SK-N-SH (cell line): ENCODE measurements at regions not wholly inside any gene's neighbourhood (a gene's known extent, or its start where the extent isn't known, plus 50 kb on each side); places are given as distances from the start of the nearest gene placed in this dataset.

ENCODE experiments used
- CTCF ChIA-PET: fragments of 300-600, 350-600 bp; formaldehyde crosslinking; extraction: SDS; loops from one replicate; lab custom pipeline; 2021; lab: Yijun Ruan, JAX
- POLR2A ChIA-PET: fragments of 350-600 bp; sonication (Branson Sonifier 250); formaldehyde crosslinking; extraction: SDS; loops from one replicate; lab custom pipeline; 2020; ENCODE audit warnings: antibody characterized with exemption, inconsistent platforms; lab: Yijun Ruan, JAX
- DNase-seq: peaks from one replicate; pipeline ENCODE4 v3.0.0; 2012
- H2AFZ ChIP-seq: fragments of 200-600 bp; sonication (generic); 2 replicates; pipeline ENCODE4 v1.8.1; 2016; ENCODE audit warnings: antibody characterized with exemption, mild to moderate bottlenecking, low read depth
- H3F3A ChIP-seq: fragments of 200-600 bp; sonication (generic); replicated peaks from 2 replicates; pipeline ENCODE3; 2016; ENCODE audit warnings: antibody characterized with exemption, mild to moderate bottlenecking; ENCODE audit not compliant: insufficient read depth
- H3K27ac ChIP-seq, 2 experiments: fragments of 200-500 bp in 1 of 2; fragments of 200-600 bp in 1 of 2; sonication (Bioruptor generic) in 1 of 2; sonication (generic), shearing (Covaris generic) in 1 of 2; 2 replicates each; pipeline versions ENCODE4 v1.5.1 to v1.6.1; 2014 to 2016; ENCODE audit warnings: low read depth in 2 of 2, inconsistent platforms in 1 of 2, low read length in 1 of 2, mild to moderate bottlenecking in 1 of 2, mixed read lengths in 1 of 2
- H3K27me3 ChIP-seq: fragments of 200-600 bp; sonication (generic), shearing (Covaris generic); 2 replicates; pipeline ENCODE4 v1.6.1; 2016; ENCODE audit warnings: mixed run types; ENCODE audit not compliant: insufficient read depth
- H3K36me3 ChIP-seq, 2 experiments: fragments of 200-500 bp in 1 of 2; fragments of 200-600 bp in 1 of 2; sonication (Bioruptor generic) in 1 of 2; sonication (generic) in 1 of 2; replicated peaks in 1 of 2; 2 replicates each; pipeline versions ENCODE3 to v1.5.1; 2014 to 2016; ENCODE audit warnings: low read length in 1 of 2, mild to moderate bottlenecking in 1 of 2; ENCODE audit not compliant: insufficient read depth in 2 of 2, control insufficient read depth in 1 of 2
- H3K4me1 ChIP-seq, 2 experiments: fragments of 200-500 bp in 1 of 2; fragments of 200-600 bp in 1 of 2; sonication (Bioruptor generic) in 1 of 2; sonication (generic), shearing (Covaris generic) in 1 of 2; 2 replicates each; pipeline versions ENCODE4 v1.5.1 to v1.6.1; 2014 to 2016; ENCODE audit warnings: low read depth in 1 of 2, low read length in 1 of 2, mixed run types in 1 of 2; ENCODE audit not compliant: insufficient read depth in 2 of 2, control insufficient read depth in 1 of 2
- H3K4me2 ChIP-seq: fragments of 200-600 bp; sonication (generic), shearing (Covaris generic); 2 replicates; pipeline ENCODE4 v1.6.1; 2017; ENCODE audit warnings: mixed run types
- H3K4me3 ChIP-seq, 2 experiments: fragments of 200-500 bp in 1 of 2; fragments of 200-600 bp in 1 of 2; sonication (Bioruptor generic) in 1 of 2; sonication (generic), shearing (Covaris generic) in 1 of 2; 2 replicates each; pipeline versions ENCODE4 v1.5.1 to v1.8.1; 2014 to 2016; ENCODE audit warnings: low read depth in 2 of 2, inconsistent platforms in 1 of 2, low read length in 1 of 2, mild to moderate bottlenecking in 1 of 2, mixed read lengths in 1 of 2, moderate library complexity in 1 of 2
- H3K79me2 ChIP-seq: fragments of 200-600 bp; sonication (generic); 2 replicates; pipeline ENCODE4 v1.8.1; 2017; ENCODE audit warnings: mild to moderate bottlenecking; ENCODE audit not compliant: insufficient read depth
- H3K9ac ChIP-seq: fragments of 200-600 bp; sonication (generic); 2 replicates; pipeline ENCODE4 v1.6.1; 2017; ENCODE audit warnings: mixed run types
- H3K9me2 ChIP-seq: fragments of 200-600 bp; sonication (generic); 2 replicates; pipeline ENCODE4 v1.6.1; 2017; ENCODE audit warnings: mixed run types
- H3K9me3 ChIP-seq: fragments of 200-600 bp; sonication (generic); 2 replicates; pipeline ENCODE4 v1.6.1; 2017; ENCODE audit warnings: mixed run types, mild to moderate bottlenecking, moderate library complexity
- H4K20me1 ChIP-seq: fragments of 200-600 bp; sonication (generic); 2 replicates; pipeline ENCODE4 v1.6.1; 2017; ENCODE audit warnings: mild to moderate bottlenecking, mixed run types; ENCODE audit not compliant: insufficient read depth
- CHD2 ChIP-seq: fragments of 150-350 bp; IDR thresholded peaks from 2 replicates; pipeline ENCODE4 v1.6.1; 2018; ENCODE audit warnings: low read length; ENCODE audit not compliant: partially characterized antibody
- CTCF ChIP-seq: fragments of 200-600 bp; sonication (generic); IDR thresholded peaks from 2 replicates; pipeline ENCODE4 v1.6.1; 2017; ENCODE audit warnings: antibody characterized with exemption, mild to moderate bottlenecking, moderate library complexity
- ELF1 ChIP-seq: IDR thresholded peaks from 2 replicates; pipeline ENCODE4 v1.4.0; 2012
- EZH2phosphoT487 ChIP-seq: fragments of 200-600 bp; sonication (generic); IDR thresholded peaks from 2 replicates; pipeline ENCODE4 v1.6.1; 2017; ENCODE audit warnings: low read depth, mixed run types, mild to moderate bottlenecking, antibody characterized with exemption, moderate library complexity, borderline replicate concordance
- FOSL2 ChIP-seq: IDR thresholded peaks from 2 replicates; pipeline ENCODE4 v1.4.0; 2012; ENCODE audit warnings: low read depth, mild to moderate bottlenecking, moderate library complexity, borderline replicate concordance
- IRF3 ChIP-seq: fragments of 150-350 bp; IDR thresholded peaks from 2 replicates; pipeline ENCODE4 v1.6.1; 2016; ENCODE audit warnings: mild to moderate bottlenecking, low read depth, low read length
- JUND ChIP-seq: IDR thresholded peaks from 2 replicates; pipeline ENCODE4 v1.4.0; 2012
- MEF2A ChIP-seq: IDR thresholded peaks from 2 replicates; pipeline ENCODE4 v1.4.0; 2012; ENCODE audit warnings: low read depth, borderline replicate concordance
- NFIC ChIP-seq: IDR thresholded peaks from 2 replicates; pipeline ENCODE4 v1.4.0; 2012; ENCODE audit warnings: borderline replicate concordance
- PBX3 ChIP-seq: IDR thresholded peaks from 2 replicates; pipeline ENCODE4; 2012
- RCOR1 ChIP-seq: fragments of 150-350 bp; IDR thresholded peaks from 2 replicates; pipeline ENCODE4 v1.6.1; 2017; ENCODE audit warnings: antibody characterized with exemption, low read length
- SIN3A ChIP-seq: IDR thresholded peaks from 2 replicates; pipeline ENCODE4 v1.6.1; 2012; ENCODE audit warnings: low read depth, mild to moderate bottlenecking, low read length, moderate library complexity, borderline replicate concordance
- USF1 ChIP-seq: IDR thresholded peaks from 2 replicates; pipeline ENCODE4 v1.4.0; 2012; ENCODE audit warnings: low read depth, borderline replicate concordance
- YY1 ChIP-seq: IDR thresholded peaks from 2 replicates; pipeline ENCODE4 v1.4.0; 2012; ENCODE audit warnings: low read depth, mild to moderate bottlenecking
- ZBTB33 ChIP-seq: IDR thresholded peaks from 2 replicates; pipeline ENCODE4 v1.4.0; 2012; ENCODE audit warnings: low read depth, borderline replicate concordance
- whole genome bisulfite sequencing: methylation state at CpG from one replicate; pipeline ENCODE4 v1.1.6; 2017; ENCODE audit warnings: low lambda C conversion rate; 5-methylcytosine and 5-hydroxymethylcytosine counted together

GRCh38 chr3:177300842-177301241, 103.6 kb upstream of the TBL1XR1 start:
- no peak overlapping the region for H3K4me2 ChIP-seq
- CTCF ChIA-PET: no interaction called here
- no peak overlapping the region for H2AFZ ChIP-seq

More at GRCh38 chr3:177300842-177301241, 103.6 kb upstream of the TBL1XR1 start:
- 89% methylated on average over 2 of the region's 2 CpGs for WGBS
- no peak for DNase-seq
- H3K9me2 ChIP-seq: no peaks in the 10 kb centered on the region
- no peak overlapping the region for H3K27ac ChIP-seq
- H3K4me3 ChIP-seq: no peak overlapping the region
- no peaks in the 10 kb centered on the region for H3K9me3 ChIP-seq
- H3K9ac ChIP-seq: no peak overlapping the region
- no peaks in the 10 kb centered on the region for H3K4me1 ChIP-seq
- H3F3A ChIP-seq: peaks cover 5% of the 10 kb centered on the region
- H3K27me3 ChIP-seq: no peaks in the 10 kb centered on the region
- H4K20me1 ChIP-seq: no peaks in the 10 kb centered on the region
- H3K36me3 ChIP-seq: no peaks in the 10 kb centered on the region
- POLR2A ChIA-PET: no interaction called here
- TF ChIP-seq PBX3 (no peak), MEF2A (no peak), IRF3 (no peak), EZH2phosphoT487 (no peak), RCOR1 (no peak), CHD2 (no peak), ELF1 (no peak), CTCF (no peak), NFIC (no peak), ZBTB33 (no peak), JUND (no peak), USF1 (no peak), FOSL2 (no peak), YY1 (no peak), SIN3A (no peak)
- no peaks in the 10 kb centered on the region for H3K79me2 ChIP-seq
